ENCODE measurements at regions not wholly inside any gene's neighbourhood (a gene's known extent, or its start where the extent isn't known, plus 50 kb on each side); places are given as distances from the start of the nearest gene placed in this dataset.

GRCh38 chr16:73504591-73505575 is 457.0 kb upstream of the ZFHX3 start:
- H3K27me3 ChIP-seq (ENCODE audit: insufficient read depth, poor library complexity, severe bottlenecking): peaks cover 14% of the 10 kb centered on the region
- no peaks in the 10 kb centered on the region for H3K9me3 ChIP-seq (ENCODE audit: severe bottlenecking)
- TF ChIP-seq CTCF (IDR thresholded peaks at IDR 0.05; ENCODE audit: poor library complexity, severe bottlenecking): no peak
- H3K36me3 ChIP-seq (ENCODE audit: low read depth): no peaks in the 10 kb centered on the region
- H3K4me1 ChIP-seq (ENCODE audit: insufficient read depth, poor library complexity, severe bottlenecking): no peaks in the 10 kb centered on the region
- H3K4me3 ChIP-seq (ENCODE audit: severe bottlenecking): no peak overlapping the region
- H3K27ac ChIP-seq (ENCODE audit: poor library complexity, severe bottlenecking): no peak overlapping the region
- DNase-seq (ENCODE audit: low spot score) (no peak), ATAC-seq (ENCODE audit: low read depth) (no peak)

- H3K27me3 ChIP-seq (ENCODE audit: insufficient read depth, poor library complexity, severe bottlenecking): peaks cover 10% of the 10 kb centered on the region
- no peak overlapping the region for H3K27ac ChIP-seq (ENCODE audit: poor library complexity, severe bottlenecking)
- DNase-seq (ENCODE audit: low spot score) (no peak), ATAC-seq (ENCODE audit: low read depth) (no peak)
- H3K36me3 ChIP-seq (ENCODE audit: low read depth): no peaks in the 10 kb centered on the region
- H3K9me3 ChIP-seq (ENCODE audit: severe bottlenecking): no peaks in the 10 kb centered on the region
- TF ChIP-seq CTCF (IDR thresholded peaks at IDR 0.05; ENCODE audit: poor library complexity, severe bottlenecking): no peak
- no peak overlapping the region for H3K4me3 ChIP-seq (ENCODE audit: severe bottlenecking)
- no peaks in the 10 kb centered on the region for H3K4me1 ChIP-seq (ENCODE audit: insufficient read depth, poor library complexity, severe bottlenecking)
Observed at GRCh38 chr16:73503093-73503492, 455.2 kb upstream of the ZFHX3 start.

- Histone ChIP-seq H3K4me1 (ENCODE audit: insufficient read depth, poor library complexity, severe bottlenecking) (no peaks in the 10 kb centered on the region), H3K27me3 (ENCODE audit: insufficient read depth, poor library complexity, severe bottlenecking) (peaks cover 7% of the 10 kb centered on the region), H3K4me3 (ENCODE audit: severe bottlenecking) (no peak overlapping the region), H3K9me3 (ENCODE audit: severe bottlenecking) (no peaks in the 10 kb centered on the region), H3K27ac (ENCODE audit: poor library complexity, severe bottlenecking) (no peak overlapping the region), H3K36me3 (ENCODE audit: low read depth) (no peaks in the 10 kb centered on the region)
- DNase-seq (ENCODE audit: low spot score): no peak
- no peak for ATAC-seq (ENCODE audit: low read depth)
- TF ChIP-seq CTCF (IDR thresholded peaks at IDR 0.05; ENCODE audit: poor library complexity, severe bottlenecking): no peak
Observed at GRCh38 chr16:73499276-73499675, 451.3 kb upstream of the ZFHX3 start.

GRCh38 chr16:73485880-73486279 is 438.0 kb upstream of the ZFHX3 start:
- Histone ChIP-seq H3K27me3 (ENCODE audit: insufficient read depth, poor library complexity, severe bottlenecking) (peaks cover 6% of the 10 kb centered on the region), H3K9me3 (ENCODE audit: severe bottlenecking) (no peaks in the 10 kb centered on the region)
- ATAC-seq (ENCODE audit: low read depth): no peak

More at GRCh38 chr16:73485880-73486279, 438.0 kb upstream of the ZFHX3 start:
- no peaks in the 10 kb centered on the region for H3K36me3 ChIP-seq (ENCODE audit: low read depth)
- DNase-seq (ENCODE audit: low spot score): no peak
- TF ChIP-seq CTCF (IDR thresholded peaks at IDR 0.05; ENCODE audit: poor library complexity, severe bottlenecking): no peak
- H3K4me3 ChIP-seq (ENCODE audit: severe bottlenecking): no peak overlapping the region
- H3K4me1 ChIP-seq (ENCODE audit: insufficient read depth, poor library complexity, severe bottlenecking): no peaks in the 10 kb centered on the region
- H3K27ac ChIP-seq (ENCODE audit: poor library complexity, severe bottlenecking): no peak overlapping the region
